ENCODE measurements at regions not wholly inside any gene's neighbourhood (a gene's known extent, or its start where the extent isn't known, plus 50 kb on each side); places are given as distances from the start of the nearest gene placed in this dataset.

DNA sequence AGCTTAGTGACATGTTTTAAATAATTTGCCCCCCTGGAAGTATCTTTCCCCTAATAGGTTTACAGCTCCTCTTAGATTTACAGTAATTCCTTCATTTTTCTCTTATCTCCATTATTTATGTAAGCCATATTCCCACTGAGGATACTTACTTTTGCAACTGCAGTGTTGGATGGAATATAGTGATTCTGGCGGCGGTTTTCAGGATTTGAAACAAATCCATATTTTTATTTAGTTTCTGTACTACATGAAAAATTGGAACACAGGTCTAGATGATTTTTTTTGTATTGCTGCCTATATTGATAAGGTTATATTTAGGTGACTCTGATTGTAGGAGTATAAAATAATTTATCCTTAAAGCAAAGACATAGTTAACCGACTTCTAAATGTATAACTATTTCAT, 391.6 kb upstream of the SUCLG2 start:
- no peak for DNase-seq

DNA sequence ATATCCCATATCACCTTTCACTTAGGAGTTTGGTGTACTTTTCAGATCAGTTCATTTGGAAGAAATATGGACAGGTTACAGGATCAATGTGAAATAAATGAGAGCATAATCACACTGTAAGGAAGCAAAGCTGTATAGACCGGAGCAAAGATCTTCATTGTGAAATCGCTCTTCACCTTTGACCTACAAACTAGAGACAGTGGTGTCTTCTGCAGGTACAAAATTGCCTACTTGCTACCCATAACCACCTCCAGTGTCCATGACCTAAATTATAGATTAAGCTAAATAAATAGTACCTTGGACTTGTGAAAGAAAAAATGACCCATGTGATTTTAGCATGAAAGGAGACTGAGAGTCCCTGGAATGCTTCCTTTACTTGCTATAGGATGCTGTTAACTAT, 379.5 kb upstream of the SUCLG2 start:
- DNase-seq: no peak

- DNase-seq: no peak
These were observed 377.8 kb upstream of the SUCLG2 start for GRCh38 chr3:68032209-68032608.

GRCh38 chr3:68025189-68025588, 370.8 kb upstream of the SUCLG2 start:
- DNase-seq: no peak

DNA sequence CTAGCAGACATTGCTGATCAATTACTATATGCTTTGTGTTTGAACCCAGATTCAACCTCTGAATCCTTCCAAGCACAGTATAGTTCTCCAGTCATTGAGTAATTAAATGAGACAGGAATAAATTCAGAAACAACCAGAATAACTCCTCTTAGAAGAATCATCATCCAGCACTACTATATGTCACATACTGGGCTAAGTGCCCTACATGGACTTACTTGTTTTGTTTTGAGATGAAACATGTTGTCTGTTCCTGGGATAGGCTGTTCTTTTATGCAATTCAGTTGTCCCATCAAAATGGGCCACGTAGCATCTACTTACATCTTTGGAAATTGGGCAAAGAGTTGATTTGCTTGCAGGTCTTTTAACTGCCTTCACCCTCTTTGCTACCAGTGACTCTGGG, 365.5 kb upstream of the SUCLG2 start:
- no peak for DNase-seq

GRCh38 chr3:68018275-68018674, 363.9 kb upstream of the SUCLG2 start:
- no peak for DNase-seq

DNA sequence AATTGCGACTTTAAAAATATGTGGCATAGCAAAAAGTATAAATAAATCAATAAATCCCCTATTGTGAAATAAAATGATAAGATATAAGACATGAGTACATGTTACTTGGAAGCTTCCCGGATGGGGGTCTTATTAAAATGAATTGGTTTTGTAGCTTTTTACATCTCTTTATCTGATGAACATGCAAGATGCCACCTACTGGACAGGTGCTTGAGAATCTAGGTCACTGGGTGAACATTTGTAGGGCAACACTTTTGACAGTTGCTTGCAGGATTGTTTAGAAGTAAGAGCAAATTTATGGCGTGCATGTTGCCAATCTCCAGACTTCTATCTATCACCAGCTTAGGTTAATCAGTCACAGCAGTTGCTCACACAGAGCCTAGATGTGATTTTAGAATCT, 362.7 kb upstream of the SUCLG2 start:
- no peak for DNase-seq

- no peak for DNase-seq
These were observed 355.5 kb upstream of the SUCLG2 start for GRCh38 chr3:68009900-68010299.

- peak; percentile 26 for DNase-seq
These were observed 353.3 kb upstream of the SUCLG2 start for GRCh38 chr3:68007621-68008226.

- no peak for DNase-seq
These were observed 352.2 kb upstream of the SUCLG2 start for GRCh38 chr3:68006646-68007045.

GRCh38 chr3:68004091-68004490, 349.7 kb upstream of the SUCLG2 start:
- no peak for DNase-seq

- DNase-seq: no peak
These were observed 343.9 kb upstream of the SUCLG2 start for GRCh38 chr3:67998281-67998680.

DNA sequence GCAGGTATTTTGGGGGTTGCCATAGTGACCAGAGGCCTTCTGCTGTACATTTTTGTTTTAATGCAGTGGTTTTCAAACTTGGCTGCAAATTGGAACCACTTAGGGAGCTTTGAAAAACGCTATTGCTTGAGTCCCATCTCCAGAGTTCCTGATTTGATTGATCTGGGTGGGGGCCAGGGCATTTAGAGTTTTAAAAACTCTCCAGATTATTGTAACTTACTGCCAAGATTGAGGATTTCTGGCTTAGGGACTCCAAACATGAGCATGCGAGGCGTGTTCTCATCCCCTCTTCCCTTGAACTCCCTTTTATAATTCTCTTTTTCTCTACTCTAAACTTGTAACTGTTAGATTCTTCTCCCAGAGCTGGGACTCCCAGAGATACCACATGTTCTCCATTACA, 340.8 kb upstream of the SUCLG2 start:
- DNase-seq: no peak

DNA sequence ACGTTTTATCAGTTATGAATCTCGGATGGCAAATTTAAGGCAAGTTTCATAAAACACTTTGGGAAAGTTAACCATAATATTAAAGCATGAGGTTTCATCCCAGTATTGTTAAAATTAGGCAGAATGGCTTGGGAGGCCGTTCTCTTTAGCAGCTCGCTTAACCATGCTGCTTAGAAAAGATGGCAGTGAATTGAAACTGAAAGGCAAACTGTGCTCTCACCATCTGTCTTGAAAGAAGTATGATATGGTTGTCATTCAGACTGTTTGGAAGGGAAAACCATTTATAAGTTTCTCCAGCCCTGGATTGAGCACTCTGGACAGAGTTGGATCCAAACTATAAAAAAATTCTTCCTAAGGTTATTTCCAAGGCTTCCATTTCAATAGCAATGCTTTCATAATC, 332.3 kb upstream of the SUCLG2 start:
- DNase-seq: no peak

DNA sequence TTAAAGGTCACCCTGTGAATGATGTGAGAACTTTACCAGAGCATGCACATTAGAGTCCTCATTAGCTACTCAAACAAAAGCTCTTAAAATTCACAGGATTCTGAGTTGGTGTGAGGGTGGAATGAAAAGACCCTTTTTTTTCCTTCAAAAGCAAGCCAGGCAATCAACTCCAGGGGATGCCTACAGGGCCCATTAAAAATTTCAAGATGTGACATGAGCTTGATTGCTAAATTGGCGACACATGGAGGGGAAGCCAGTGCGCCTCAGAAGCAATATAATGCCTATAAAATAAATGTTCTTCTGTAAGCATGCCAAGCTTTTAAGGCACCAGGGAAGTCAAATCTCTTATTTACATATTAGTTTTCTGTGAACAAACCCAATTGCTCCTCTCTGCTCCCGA, 328.8 kb upstream of the SUCLG2 start:
- no peak for DNase-seq

GRCh38 chr3:67981077-67981476, 326.7 kb upstream of the SUCLG2 start:
- no peak for DNase-seq

- DNase-seq: no peak
These were observed 324.9 kb upstream of the SUCLG2 start for GRCh38 chr3:67979342-67979741.

DNA sequence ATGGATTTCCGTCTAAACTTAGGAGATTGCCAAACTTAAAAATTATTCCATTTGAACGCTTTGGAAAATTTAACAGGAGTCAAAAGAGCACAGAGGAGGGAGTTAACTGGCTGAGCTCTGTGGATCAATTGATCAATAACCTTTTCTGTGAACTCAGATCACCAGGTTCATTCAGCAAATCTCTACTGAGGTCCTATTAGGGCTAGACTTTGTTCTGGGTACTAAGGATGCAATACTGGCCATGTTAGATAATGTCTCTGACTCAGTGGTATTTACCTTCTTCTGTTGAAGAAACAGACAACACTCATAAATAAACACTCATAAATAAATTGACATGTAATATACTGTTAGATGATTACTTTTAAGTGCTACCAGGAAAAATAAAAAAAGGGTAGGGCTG, 323.4 kb upstream of the SUCLG2 start:
- no peak for DNase-seq

GRCh38 chr3:67976663-67977062, 322.3 kb upstream of the SUCLG2 start:
- DNase-seq: no peak

- no peak for DNase-seq
These were observed 310.2 kb upstream of the SUCLG2 start for GRCh38 chr3:67964596-67964995.

DNA sequence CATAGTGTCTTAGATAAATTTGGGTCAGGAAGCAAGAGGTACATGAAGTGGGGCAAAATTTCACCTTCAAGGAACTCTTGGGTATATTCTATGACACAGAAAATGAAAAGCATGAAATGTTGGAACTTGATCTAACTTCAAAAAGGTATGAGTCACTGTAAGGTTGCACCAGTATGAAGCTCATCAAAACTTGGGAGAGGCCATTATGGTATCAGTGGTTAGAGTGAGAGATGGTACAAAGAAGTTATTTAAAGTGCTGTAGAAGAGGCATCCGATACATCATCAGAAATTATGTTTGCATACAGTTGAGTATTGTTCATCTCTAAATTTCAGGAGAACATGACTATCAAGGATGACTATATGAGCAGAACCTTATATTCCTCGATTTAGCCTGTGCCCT, 302.9 kb upstream of the SUCLG2 start:
- DNase-seq: no peak

- DNase-seq: peak; percentile 79
These were observed 293.5 kb upstream of the SUCLG2 start for GRCh38 chr3:67947808-67948508.

DNA sequence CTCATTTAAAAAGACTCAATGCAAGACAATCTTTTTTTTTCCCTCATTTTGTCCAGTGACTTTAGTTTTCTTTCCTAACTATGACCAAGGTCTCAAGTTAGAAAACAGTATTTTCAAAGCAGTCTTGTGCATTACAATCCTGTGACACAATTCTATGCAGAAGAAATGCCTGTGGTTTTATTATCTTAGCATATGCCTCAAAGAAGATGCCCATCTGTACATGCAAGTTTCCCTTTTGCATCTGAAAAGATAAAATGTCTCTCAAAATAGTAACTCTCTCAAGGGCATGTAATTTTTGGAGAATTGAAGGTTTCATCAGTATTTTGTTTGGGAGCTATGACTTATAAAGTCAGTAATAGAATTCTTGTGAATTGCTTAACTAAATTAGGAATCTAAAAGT, 292.0 kb upstream of the SUCLG2 start:
- DNase-seq: no peak

DNA sequence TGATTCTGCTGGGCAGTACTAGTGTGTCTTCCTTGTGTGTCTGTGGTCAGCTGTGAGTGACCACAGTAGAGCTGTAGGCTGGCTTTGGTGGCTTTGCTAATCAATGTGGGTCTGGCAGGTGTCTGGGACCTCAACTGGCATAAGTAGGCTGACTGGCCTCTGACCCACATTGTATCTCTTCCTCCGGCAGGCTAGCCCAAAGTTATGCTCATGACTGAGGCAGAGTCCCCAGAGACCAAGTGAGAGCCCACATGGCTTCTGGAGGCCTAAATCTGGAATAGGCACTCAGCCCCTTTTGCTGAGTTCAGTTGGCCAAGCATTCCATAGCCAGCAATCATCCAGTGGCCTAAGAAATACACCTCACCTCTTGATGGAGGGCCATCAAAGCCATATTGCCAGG, 289.1 kb upstream of the SUCLG2 start:
- no peak for DNase-seq

DNA sequence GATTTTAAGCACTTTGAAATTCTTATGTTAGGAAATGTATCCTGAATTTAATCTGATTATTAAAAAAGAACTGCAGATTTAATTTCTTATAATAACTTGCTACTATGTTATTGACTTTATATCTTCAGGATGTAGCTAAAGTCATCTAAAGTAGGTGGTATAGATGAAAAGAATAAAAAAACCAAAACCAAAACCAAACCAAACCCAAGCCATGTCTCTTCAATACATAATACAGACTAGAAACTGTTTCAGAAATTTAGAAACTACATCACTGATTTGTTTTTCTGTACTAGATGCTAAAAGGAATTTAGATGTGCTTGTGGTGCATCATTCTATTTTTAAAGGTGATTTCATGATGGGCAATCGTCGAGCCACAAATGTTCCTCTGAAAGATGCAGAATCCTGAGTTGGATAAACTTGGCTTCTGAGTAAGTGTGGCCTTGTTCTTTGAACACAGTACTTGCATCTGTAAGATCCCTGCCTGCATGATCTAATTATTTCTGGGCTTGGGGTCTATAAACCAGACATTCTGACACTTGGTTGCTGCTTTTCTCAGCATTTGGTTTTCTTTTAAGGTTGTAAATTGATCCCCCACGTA, 287.1 kb upstream of the SUCLG2 start:
- no peak for DNase-seq
